ENCODE measurements at regions not wholly inside any gene's neighbourhood (a gene's known extent, or its start where the extent isn't known, plus 50 kb on each side); places are given as distances from the start of the nearest gene placed in this dataset.
"Not testable (repeated sequence)": the region's sequence is repeated elsewhere in the genome, so short reads cannot be mapped to it uniquely, and the experiment has no call there.

GRCh38 chr10:130938051-130938450, 373.5 kb downstream of the TCERG1L start:
- TF ChIP-seq, protein P1, sequence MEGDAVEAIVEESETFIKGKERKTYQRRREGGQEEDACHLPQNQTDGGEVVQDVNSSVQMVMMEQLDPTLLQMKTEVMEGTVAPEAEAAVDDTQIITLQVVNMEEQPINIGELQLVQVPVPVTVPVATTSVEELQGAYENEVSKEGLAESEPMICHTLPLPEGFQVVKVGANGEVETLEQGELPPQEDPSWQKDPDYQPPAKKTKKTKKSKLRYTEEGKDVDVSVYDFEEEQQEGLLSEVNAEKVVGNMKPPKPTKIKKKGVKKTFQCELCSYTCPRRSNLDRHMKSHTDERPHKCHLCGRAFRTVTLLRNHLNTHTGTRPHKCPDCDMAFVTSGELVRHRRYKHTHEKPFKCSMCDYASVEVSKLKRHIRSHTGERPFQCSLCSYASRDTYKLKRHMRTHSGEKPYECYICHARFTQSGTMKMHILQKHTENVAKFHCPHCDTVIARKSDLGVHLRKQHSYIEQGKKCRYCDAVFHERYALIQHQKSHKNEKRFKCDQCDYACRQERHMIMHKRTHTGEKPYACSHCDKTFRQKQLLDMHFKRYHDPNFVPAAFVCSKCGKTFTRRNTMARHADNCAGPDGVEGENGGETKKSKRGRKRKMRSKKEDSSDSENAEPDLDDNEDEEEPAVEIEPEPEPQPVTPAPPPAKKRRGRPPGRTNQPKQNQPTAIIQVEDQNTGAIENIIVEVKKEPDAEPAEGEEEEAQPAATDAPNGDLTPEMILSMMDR (optimal IDR thresholded peaks at IDR 0.05 in 1 of 3, IDR thresholded peaks at IDR 0.05 in 1 of 3, conservative IDR thresholded peaks at IDR 0.05 in 1 of 3; ENCODE audit: extremely low read depth in 1 of 3, insufficient read depth in 2 of 3, low read length in 3 of 3), result no peak
- no peak for TF ChIP-seq EZH2 (IDR thresholded peaks at IDR 0.05; ENCODE audit: low read length)
- Histone ChIP-seq H3K9me3 (ENCODE audit: control insufficient read depth, low read depth, low read length) (peaks cover 7% of the 10 kb centered on the region), H3K27me3 (ENCODE audit: control insufficient read depth, extremely low read depth, insufficient read depth, low read length) (no peaks in the 10 kb centered on the region), H3K4me2 (ENCODE audit: control insufficient read depth, extremely low read depth, insufficient read depth, low read depth, low read length) (no peak overlapping the region), H2AFZ (ENCODE audit: control insufficient read depth, low read length) (no peak overlapping the region), H3K36me3 (ENCODE audit: control insufficient read depth in 2 of 2, extremely low read depth in 1 of 2, insufficient read depth in 2 of 2, low read length in 2 of 2) (no peaks in the 10 kb centered on the region), H4K20me1 (ENCODE audit: control insufficient read depth, extremely low read depth, insufficient read depth, low read length) (no peaks in the 10 kb centered on the region), H3K9ac (ENCODE audit: control insufficient read depth, extremely low read depth, insufficient read depth, low read length) (no peak overlapping the region), H3K4me3 (ENCODE audit: control insufficient read depth in 2 of 3, extremely low read depth in 1 of 3, insufficient read depth in 2 of 3, low read depth in 1 of 3, low read length in 3 of 3) (no peak overlapping the region), H3K27ac (ENCODE audit: control insufficient read depth, insufficient read depth, low read length) (no peak overlapping the region), H3K79me2 (ENCODE audit: control insufficient read depth, insufficient read depth, low read length) (no peaks in the 10 kb centered on the region), H3K4me1 (ENCODE audit: control insufficient read depth, extremely low read depth, insufficient read depth, low read length) (no peaks in the 10 kb centered on the region), H3K9me1 (ENCODE audit: control insufficient read depth, extremely low read depth, insufficient read depth, low read length) (no peaks in the 10 kb centered on the region)
- DNase-seq (ENCODE audit: low read depth, low spot score) (no peak), FAIRE-seq (no peak)
- dilution Hi-C loops (cut with MboI; ENCODE audit: extremely low pct_ligation_motif_present, low sequenced_read_pairs), result no loop called here

GRCh38 chr10:130938891-130939290, 372.6 kb downstream of the TCERG1L start:
- not testable (repeated sequence) for H3K27me3 ChIP-seq (ENCODE audit: control insufficient read depth, extremely low read depth, insufficient read depth, low read length); FAIRE-seq

DNA sequence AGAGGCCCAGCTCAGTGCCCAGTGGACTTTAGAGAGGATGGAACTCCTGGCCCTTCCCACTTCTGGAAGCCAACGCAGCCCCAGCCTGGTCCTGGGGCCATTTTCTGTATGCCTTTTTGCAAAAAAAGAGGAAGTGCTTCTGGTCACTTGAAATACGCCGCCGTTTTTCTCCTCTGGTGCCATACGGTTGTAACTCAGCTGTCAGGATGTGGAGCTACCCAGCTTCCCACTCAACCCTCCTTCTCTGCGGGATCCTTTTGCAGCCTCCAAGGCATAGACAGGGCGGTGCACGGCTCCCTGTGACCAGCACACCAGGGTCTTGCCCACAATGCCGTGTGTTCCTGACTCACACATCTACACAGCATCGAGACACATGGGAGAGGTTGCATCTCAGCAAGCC, 369.6 kb downstream of the TCERG1L start:
- H3K27ac ChIP-seq (ENCODE audit: control insufficient read depth, insufficient read depth, low read length), result no peak overlapping the region
- H3K9me3 ChIP-seq (ENCODE audit: control insufficient read depth, low read depth, low read length), result peaks cover 8% of the 10 kb centered on the region
- dilution Hi-C loops (cut with MboI; ENCODE audit: extremely low pct_ligation_motif_present, low sequenced_read_pairs), result no loop called here
- no peaks in the 10 kb centered on the region for H3K4me1 ChIP-seq (ENCODE audit: control insufficient read depth, extremely low read depth, insufficient read depth, low read length)
- no peaks in the 10 kb centered on the region for H3K27me3 ChIP-seq (ENCODE audit: control insufficient read depth, extremely low read depth, insufficient read depth, low read length)
- DNase-seq (ENCODE audit: low read depth, low spot score), result no peak
- H3K79me2 ChIP-seq (ENCODE audit: control insufficient read depth, insufficient read depth, low read length), result no peaks in the 10 kb centered on the region
- FAIRE-seq, result no peak
- H3K9ac ChIP-seq (ENCODE audit: control insufficient read depth, extremely low read depth, insufficient read depth, low read length), result no peak overlapping the region
- H2AFZ ChIP-seq (ENCODE audit: control insufficient read depth, low read length), result no peak overlapping the region
- no peaks in the 10 kb centered on the region for H3K9me1 ChIP-seq (ENCODE audit: control insufficient read depth, extremely low read depth, insufficient read depth, low read length)
- H3K4me3 ChIP-seq (ENCODE audit: control insufficient read depth in 2 of 3, extremely low read depth in 1 of 3, insufficient read depth in 2 of 3, low read depth in 1 of 3, low read length in 3 of 3), result no peak overlapping the region
- no peaks in the 10 kb centered on the region for H4K20me1 ChIP-seq (ENCODE audit: control insufficient read depth, extremely low read depth, insufficient read depth, low read length)
- no peaks in the 10 kb centered on the region for H3K36me3 ChIP-seq (ENCODE audit: control insufficient read depth in 2 of 2, extremely low read depth in 1 of 2, insufficient read depth in 2 of 2, low read length in 2 of 2)
- H3K4me2 ChIP-seq (ENCODE audit: control insufficient read depth, extremely low read depth, insufficient read depth, low read depth, low read length), result no peak overlapping the region
- no peak for TF ChIP-seq EZH2 (IDR thresholded peaks at IDR 0.05; ENCODE audit: low read length)
- TF ChIP-seq, protein P1 (optimal IDR thresholded peaks at IDR 0.05 in 1 of 3, IDR thresholded peaks at IDR 0.05 in 1 of 3, conservative IDR thresholded peaks at IDR 0.05 in 1 of 3; ENCODE audit: extremely low read depth in 1 of 3, insufficient read depth in 2 of 3, low read length in 3 of 3), result no peak

More at GRCh38 chr10:130938891-130939290, 372.6 kb downstream of the TCERG1L start:
- DNase-seq (ENCODE audit: low read depth, low spot score); H3K4me1 ChIP-seq (ENCODE audit: control insufficient read depth, extremely low read depth, insufficient read depth, low read length); dilution Hi-C loops (cut with MboI; ENCODE audit: extremely low pct_ligation_motif_present, low sequenced_read_pairs); H2AFZ ChIP-seq (ENCODE audit: control insufficient read depth, low read length); H3K4me2 ChIP-seq (ENCODE audit: control insufficient read depth, extremely low read depth, insufficient read depth, low read depth, low read length); H3K36me3 ChIP-seq (ENCODE audit: control insufficient read depth in 2 of 2, extremely low read depth in 1 of 2, insufficient read depth in 2 of 2, low read length in 2 of 2); H3K9ac ChIP-seq (ENCODE audit: control insufficient read depth, extremely low read depth, insufficient read depth, low read length); H3K79me2 ChIP-seq (ENCODE audit: control insufficient read depth, insufficient read depth, low read length); H3K9me1 ChIP-seq (ENCODE audit: control insufficient read depth, extremely low read depth, insufficient read depth, low read length); H3K27ac ChIP-seq (ENCODE audit: control insufficient read depth, insufficient read depth, low read length); H4K20me1 ChIP-seq (ENCODE audit: control insufficient read depth, extremely low read depth, insufficient read depth, low read length); H3K4me3 ChIP-seq (ENCODE audit: control insufficient read depth in 2 of 3, extremely low read depth in 1 of 3, insufficient read depth in 2 of 3, low read depth in 1 of 3, low read length in 3 of 3): not testable (repeated sequence)
- peaks cover 10% of the 10 kb centered on the region for H3K9me3 ChIP-seq (ENCODE audit: control insufficient read depth, low read depth, low read length)
